ENCODE measurements at regions not wholly inside any gene's neighbourhood (a gene's known extent, or its start where the extent isn't known, plus 50 kb on each side); places are given as distances from the start of the nearest gene placed in this dataset.

GRCh38 chr11:41861838-41862237 is 402.4 kb upstream of the LRRC4C start:
- no peak overlapping the region for H3K27ac Mint-ChIP-seq (ENCODE audit: unreplicated experiment)
- intact Hi-C loops (cut with micrococcal nuclease; ENCODE audit: unreplicated experiment) = no loop called here
- no peak overlapping the region for H3K4me3 Mint-ChIP-seq (ENCODE audit: low read depth, unreplicated experiment)
- no peak for DNase-seq
- no peaks in the 10 kb centered on the region for H3K4me1 Mint-ChIP-seq (ENCODE audit: low read depth, unreplicated experiment)
- peaks cover 2% of the 10 kb centered on the region for H3K9me3 Mint-ChIP-seq (ENCODE audit: low read depth, unreplicated experiment)
- no peaks in the 10 kb centered on the region for H3K27me3 Mint-ChIP-seq (ENCODE audit: unreplicated experiment)
- BruUV-seq (replicated peaks) = no TSS peak
- CTCF ChIA-PET = no interaction called here
- no peak for TF ChIP-seq CTCF (IDR thresholded peaks at IDR 0.05; ENCODE audit: unreplicated experiment)
- H3K36me3 Mint-ChIP-seq (ENCODE audit: insufficient read depth, unreplicated experiment) = no peaks in the 10 kb centered on the region

GRCh38 chr11:41866525-41866924 is 407.1 kb upstream of the LRRC4C start:
- no peak for DNase-seq
- no peaks in the 10 kb centered on the region for H3K36me3 Mint-ChIP-seq (ENCODE audit: insufficient read depth, unreplicated experiment)
- CTCF ChIA-PET = no interaction called here
- no peaks in the 10 kb centered on the region for H3K9me3 Mint-ChIP-seq (ENCODE audit: low read depth, unreplicated experiment)
- H3K27me3 Mint-ChIP-seq (ENCODE audit: unreplicated experiment) = no peaks in the 10 kb centered on the region
- H3K4me1 Mint-ChIP-seq (ENCODE audit: low read depth, unreplicated experiment) = no peaks in the 10 kb centered on the region
- no TSS peak for BruUV-seq (replicated peaks)
- no peak for TF ChIP-seq CTCF (IDR thresholded peaks at IDR 0.05; ENCODE audit: unreplicated experiment)
- H3K4me3 Mint-ChIP-seq (ENCODE audit: low read depth, unreplicated experiment) = no peak overlapping the region
- intact Hi-C loops (cut with micrococcal nuclease; ENCODE audit: unreplicated experiment) = no loop called here
- no peak overlapping the region for H3K27ac Mint-ChIP-seq (ENCODE audit: unreplicated experiment)

- no peak for DNase-seq
- Mint-ChIP-seq H3K36me3 (ENCODE audit: insufficient read depth, unreplicated experiment) (no peaks in the 10 kb centered on the region), H3K4me1 (ENCODE audit: low read depth, unreplicated experiment) (no peaks in the 10 kb centered on the region), H3K27me3 (ENCODE audit: unreplicated experiment) (no peaks in the 10 kb centered on the region), H3K4me3 (ENCODE audit: low read depth, unreplicated experiment) (no peak overlapping the region), H3K27ac (ENCODE audit: unreplicated experiment) (no peak overlapping the region), H3K9me3 (ENCODE audit: low read depth, unreplicated experiment) (peaks cover 2% of the 10 kb centered on the region)
- intact Hi-C loops (cut with micrococcal nuclease; ENCODE audit: unreplicated experiment) = no loop called here
- TF ChIP-seq CTCF (IDR thresholded peaks at IDR 0.05; ENCODE audit: unreplicated experiment) = no peak
- no TSS peak for BruUV-seq (replicated peaks)
- CTCF ChIA-PET = no interaction called here
These were observed 409.2 kb upstream of the LRRC4C start for GRCh38 chr11:41868606-41869005.

GRCh38 chr11:41872426-41872825 is 413.0 kb upstream of the LRRC4C start:
- no peak for TF ChIP-seq CTCF (IDR thresholded peaks at IDR 0.05; ENCODE audit: unreplicated experiment)
- CTCF ChIA-PET = no interaction called here
- DNase-seq = no peak

GRCh38 chr11:41872870-41873269 is 413.4 kb upstream of the LRRC4C start:
- H3K27ac Mint-ChIP-seq (ENCODE audit: unreplicated experiment) = no peak overlapping the region
- BruUV-seq (replicated peaks) = no TSS peak
- DNase-seq = no peak
- intact Hi-C loops (cut with micrococcal nuclease; ENCODE audit: unreplicated experiment) = no loop called here
- H3K4me3 Mint-ChIP-seq (ENCODE audit: low read depth, unreplicated experiment) = no peak overlapping the region
- peaks cover 14% of the 10 kb centered on the region for H3K9me3 Mint-ChIP-seq (ENCODE audit: low read depth, unreplicated experiment)
- CTCF ChIA-PET = no interaction called here
- H3K27me3 Mint-ChIP-seq (ENCODE audit: unreplicated experiment) = no peaks in the 10 kb centered on the region
- no peak for TF ChIP-seq CTCF (IDR thresholded peaks at IDR 0.05; ENCODE audit: unreplicated experiment)
- no peaks in the 10 kb centered on the region for H3K36me3 Mint-ChIP-seq (ENCODE audit: insufficient read depth, unreplicated experiment)
- no peaks in the 10 kb centered on the region for H3K4me1 Mint-ChIP-seq (ENCODE audit: low read depth, unreplicated experiment)

More at GRCh38 chr11:41872426-41872825, 413.0 kb upstream of the LRRC4C start:
- H3K36me3 Mint-ChIP-seq (ENCODE audit: insufficient read depth, unreplicated experiment) = no peaks in the 10 kb centered on the region
- H3K27ac Mint-ChIP-seq (ENCODE audit: unreplicated experiment) = no peak overlapping the region
- peaks cover 11% of the 10 kb centered on the region for H3K9me3 Mint-ChIP-seq (ENCODE audit: low read depth, unreplicated experiment)
- BruUV-seq (replicated peaks) = no TSS peak
- no peaks in the 10 kb centered on the region for H3K27me3 Mint-ChIP-seq (ENCODE audit: unreplicated experiment)
- no peaks in the 10 kb centered on the region for H3K4me1 Mint-ChIP-seq (ENCODE audit: low read depth, unreplicated experiment)
- H3K4me3 Mint-ChIP-seq (ENCODE audit: low read depth, unreplicated experiment) = no peak overlapping the region
- intact Hi-C loops (cut with micrococcal nuclease; ENCODE audit: unreplicated experiment) = no loop called here
